GM19452 (cell line): ENCODE measurements at regions not wholly inside any gene's neighbourhood (a gene's known extent, or its start where the extent isn't known, plus 50 kb on each side); places are given as distances from the start of the nearest gene placed in this dataset.

Experiments used
- ATAC-seq: cut with Tn5 transposase; IDR thresholded peaks from one replicate; pipeline ENCODE4 v1.9.1; 2021; ENCODE audit not compliant: unreplicated experiment

DNA sequence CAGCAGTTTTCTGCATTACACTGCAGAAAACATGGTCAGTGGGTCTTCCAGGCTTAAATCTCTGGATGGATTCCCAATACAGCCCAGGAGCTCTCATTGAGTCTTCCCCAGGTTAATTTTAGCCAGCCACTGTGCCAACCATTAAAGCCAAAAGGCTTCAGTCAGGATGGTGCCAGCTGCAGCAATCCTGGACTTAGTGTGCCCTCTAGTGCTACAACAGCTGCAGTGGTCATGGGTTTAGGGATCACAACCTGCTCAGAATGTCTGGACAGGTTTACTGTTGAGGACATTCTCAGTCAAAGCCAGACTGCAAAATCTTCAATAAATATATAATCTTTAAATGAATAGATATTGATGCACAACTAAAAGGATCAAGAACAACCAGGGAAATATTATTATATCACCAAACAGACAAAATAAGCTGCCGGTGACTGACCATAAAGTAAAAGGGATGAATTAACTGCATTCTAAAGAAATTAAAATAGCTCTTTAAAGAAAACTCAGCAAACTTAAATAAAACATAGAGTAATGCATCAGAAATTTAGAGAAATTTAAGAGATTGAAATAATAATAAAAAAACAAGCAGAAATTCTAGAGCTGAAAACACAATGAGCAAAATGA lies 639.9 kb downstream of the SPOCK3 start:
- no peak for ATAC-seq

DNA sequence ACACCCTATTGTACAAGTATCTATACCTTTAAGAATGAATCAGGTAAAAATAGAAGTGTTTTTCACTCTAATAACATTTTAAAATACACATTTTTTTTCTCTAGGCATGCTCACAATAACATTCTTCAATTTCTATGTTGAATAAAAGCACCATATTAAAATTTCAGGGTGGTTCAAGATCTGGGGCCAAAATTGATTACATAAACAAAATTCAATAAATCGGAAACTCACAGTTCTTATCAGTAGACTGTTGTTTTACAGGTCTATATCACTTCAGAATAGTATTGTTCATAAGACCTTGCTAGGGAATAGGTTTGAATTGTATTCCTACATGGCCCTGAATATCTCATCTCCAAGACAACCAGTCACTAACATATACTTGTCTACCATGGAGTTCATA lies 634.0 kb downstream of the SPOCK3 start:
- ATAC-seq: no peak

- no peak for ATAC-seq
Measured at GRCh38 chr4:166602068-166602467, 632.2 kb downstream of the SPOCK3 start.

- no peak for ATAC-seq
Measured at GRCh38 chr4:166622425-166622977, 611.8 kb downstream of the SPOCK3 start.

GRCh38 chr4:166625018-166625637 lies 609.2 kb downstream of the SPOCK3 start:
- ATAC-seq: no peak

GRCh38 chr4:166628454-166628853 lies 605.8 kb downstream of the SPOCK3 start:
- ATAC-seq: no peak

GRCh38 chr4:166635367-166635766 lies 598.9 kb downstream of the SPOCK3 start:
- ATAC-seq: no peak

- no peak for ATAC-seq
Measured at GRCh38 chr4:166637816-166638215, 596.5 kb downstream of the SPOCK3 start.

DNA sequence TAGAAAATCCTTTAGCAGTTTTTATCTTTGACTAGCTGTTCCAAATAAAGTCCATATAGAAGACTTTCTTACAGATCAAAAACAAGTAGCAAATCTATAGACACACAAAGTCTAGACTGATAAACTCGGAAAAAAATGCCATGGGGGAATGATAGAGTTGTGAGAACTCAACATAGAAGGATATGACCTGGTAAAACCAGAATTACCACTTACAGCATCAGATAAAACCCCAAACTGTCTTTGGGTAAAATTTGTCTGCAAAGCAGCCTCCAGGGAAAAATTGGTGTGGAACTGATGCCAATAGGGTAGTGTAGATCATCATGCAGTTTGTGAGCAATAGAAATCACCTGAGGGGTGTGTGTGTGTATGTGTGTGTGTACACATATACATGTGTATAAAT lies 579.1 kb downstream of the SPOCK3 start:
- ATAC-seq: no peak

GRCh38 chr4:166655705-166656104 lies 578.6 kb downstream of the SPOCK3 start:
- ATAC-seq: no peak

DNA sequence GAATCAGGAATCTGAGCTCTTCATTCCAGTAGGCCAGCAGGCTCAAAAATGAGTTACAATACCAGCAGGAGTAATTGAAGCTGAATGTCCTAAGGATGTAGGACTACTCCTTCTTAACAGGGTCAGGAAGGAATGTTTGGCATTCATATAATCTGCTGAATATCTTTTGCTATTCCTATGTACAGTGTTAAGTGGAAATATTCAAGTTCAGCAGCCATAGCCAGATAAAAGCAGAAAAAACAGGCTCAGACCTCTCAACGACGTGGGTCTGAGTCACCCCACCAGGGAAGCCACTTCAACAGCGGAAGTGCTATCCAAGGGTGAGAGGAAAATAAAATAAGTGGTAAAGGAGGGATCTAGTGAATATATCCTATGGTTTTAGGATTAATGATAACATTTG lies 577.0 kb downstream of the SPOCK3 start:
- no peak for ATAC-seq

DNA sequence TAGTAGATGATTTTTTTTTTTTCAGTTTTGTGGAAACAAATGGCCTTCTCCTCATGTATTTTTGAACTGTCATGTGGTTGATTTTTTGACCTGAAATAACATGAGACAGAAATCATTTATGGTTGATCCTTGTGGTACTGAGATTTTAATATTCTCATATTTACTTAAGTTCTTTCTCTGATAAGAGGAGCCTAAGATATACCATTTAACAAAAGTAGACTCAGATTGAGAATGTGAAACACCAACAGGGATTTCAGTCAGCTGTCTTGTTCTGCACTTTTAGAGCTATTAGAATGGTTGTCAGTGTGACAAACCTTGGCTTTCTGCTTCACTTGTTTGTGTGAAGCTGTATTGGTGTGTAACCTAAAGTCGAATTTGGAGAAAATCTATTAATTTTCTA lies 575.7 kb downstream of the SPOCK3 start:
- no peak for ATAC-seq

- ATAC-seq: peak; percentile 91
Measured at GRCh38 chr4:166662266-166662843, 571.9 kb downstream of the SPOCK3 start.

DNA sequence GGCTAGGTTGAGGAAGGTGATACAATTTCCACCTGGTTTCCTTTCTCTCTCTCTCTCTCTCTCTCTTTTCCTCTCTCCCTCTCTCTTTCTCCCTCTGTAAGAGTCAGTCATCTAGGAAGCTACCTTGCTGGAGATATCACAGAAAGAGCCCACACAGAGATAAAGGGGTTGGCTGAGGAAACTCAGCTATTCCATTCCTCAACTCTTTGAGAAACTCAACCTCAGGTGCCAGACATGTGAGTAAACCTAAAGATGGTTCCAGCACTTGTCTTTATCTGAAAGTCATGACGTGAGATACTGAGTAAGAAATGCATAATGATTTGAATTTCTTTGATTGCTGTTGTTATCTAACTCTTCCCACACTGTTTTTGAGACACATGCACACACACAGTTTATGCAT lies 564.0 kb downstream of the SPOCK3 start:
- no peak for ATAC-seq

- ATAC-seq: no peak
Measured at GRCh38 chr4:166673911-166674310, 560.4 kb downstream of the SPOCK3 start.

- ATAC-seq: no peak
Measured at GRCh38 chr4:166675411-166675810, 558.9 kb downstream of the SPOCK3 start.

DNA sequence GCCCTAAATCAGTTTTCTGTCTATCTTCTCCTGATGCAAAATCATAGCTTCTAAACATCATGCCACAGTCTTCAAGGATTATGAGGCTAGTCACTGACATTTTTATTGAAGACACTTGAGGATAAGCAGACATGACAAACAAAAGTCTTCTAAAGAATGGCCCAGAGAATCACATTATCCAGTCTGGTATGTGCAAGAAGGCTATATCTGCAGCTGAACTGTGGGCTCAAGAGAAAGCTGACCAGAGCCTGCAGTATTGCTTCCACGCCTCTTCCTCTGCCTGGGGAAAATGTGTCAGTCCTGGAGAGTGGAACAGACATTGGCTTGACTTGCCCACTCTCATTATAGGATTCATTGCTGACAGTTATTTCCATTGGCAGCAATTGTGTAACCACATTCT lies 553.5 kb downstream of the SPOCK3 start:
- no peak for ATAC-seq

GRCh38 chr4:166682200-166682599 lies 552.1 kb downstream of the SPOCK3 start:
- ATAC-seq: no peak
